ENCODE measurements at regions not wholly inside any gene's neighbourhood (a gene's known extent, or its start where the extent isn't known, plus 50 kb on each side); places are given as distances from the start of the nearest gene placed in this dataset.

DNA sequence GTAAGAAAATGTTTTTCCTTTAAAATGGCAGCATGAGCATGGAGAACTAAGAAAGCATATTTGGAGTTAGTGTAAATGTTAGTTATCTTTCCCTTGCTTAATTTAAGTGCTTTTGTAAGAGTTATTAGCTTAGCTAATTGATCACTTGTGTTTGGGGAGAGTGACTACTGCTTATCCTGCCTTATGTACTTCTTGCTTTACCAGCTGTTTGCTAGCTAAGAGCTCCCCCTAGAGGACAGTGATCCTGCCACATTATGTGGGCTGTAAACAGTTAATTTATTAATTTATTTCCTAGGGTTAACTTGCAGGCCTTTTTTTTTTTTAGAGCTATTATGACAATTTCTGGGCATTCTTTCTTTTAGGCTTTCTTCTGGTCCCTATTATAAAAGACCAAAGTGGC, 435.8 kb downstream of the MAGEB5 start:
- TF ChIP-seq, protein P1, sequence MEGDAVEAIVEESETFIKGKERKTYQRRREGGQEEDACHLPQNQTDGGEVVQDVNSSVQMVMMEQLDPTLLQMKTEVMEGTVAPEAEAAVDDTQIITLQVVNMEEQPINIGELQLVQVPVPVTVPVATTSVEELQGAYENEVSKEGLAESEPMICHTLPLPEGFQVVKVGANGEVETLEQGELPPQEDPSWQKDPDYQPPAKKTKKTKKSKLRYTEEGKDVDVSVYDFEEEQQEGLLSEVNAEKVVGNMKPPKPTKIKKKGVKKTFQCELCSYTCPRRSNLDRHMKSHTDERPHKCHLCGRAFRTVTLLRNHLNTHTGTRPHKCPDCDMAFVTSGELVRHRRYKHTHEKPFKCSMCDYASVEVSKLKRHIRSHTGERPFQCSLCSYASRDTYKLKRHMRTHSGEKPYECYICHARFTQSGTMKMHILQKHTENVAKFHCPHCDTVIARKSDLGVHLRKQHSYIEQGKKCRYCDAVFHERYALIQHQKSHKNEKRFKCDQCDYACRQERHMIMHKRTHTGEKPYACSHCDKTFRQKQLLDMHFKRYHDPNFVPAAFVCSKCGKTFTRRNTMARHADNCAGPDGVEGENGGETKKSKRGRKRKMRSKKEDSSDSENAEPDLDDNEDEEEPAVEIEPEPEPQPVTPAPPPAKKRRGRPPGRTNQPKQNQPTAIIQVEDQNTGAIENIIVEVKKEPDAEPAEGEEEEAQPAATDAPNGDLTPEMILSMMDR (IDR thresholded peaks at IDR 0.05) = peak in 1 of 4 donors; percentile 11
- TF ChIP-seq POLR2A (IDR thresholded peaks at IDR 0.05) = no peak
